Liver (tissue), 8 donors: ENCODE measurements at regions not wholly inside any gene's neighbourhood (a gene's known extent, or its start where the extent isn't known, plus 50 kb on each side); places are given as distances from the start of the nearest gene placed in this dataset.

Source experiments
- DNase-seq: peaks from one replicate; pipeline ENCODE4 v3.0.0-alpha.2; 2017; ENCODE audit warnings: low spot score
- H3K27ac ChIP-seq, 2 donors: one replicate each; pipeline ENCODE4 v1.7.0; 2013; ENCODE audit warnings: inconsistent platforms in 2 of 2, low read length in 2 of 2, control low read depth in 1 of 2, low read depth in 1 of 2, mild to moderate bottlenecking in 1 of 2
- H3K27me3 ChIP-seq, 4 donors: one replicate each; pipeline versions ENCODE4 v1.6.1 to v1.7.0; 2013; ENCODE audit warnings: low read length in 3 of 4, inconsistent platforms in 1 of 4, mild to moderate bottlenecking in 1 of 4, moderate library complexity in 1 of 4; ENCODE audit not compliant: control insufficient read depth in 4 of 4, insufficient read depth in 4 of 4
- H3K36me3 ChIP-seq, 4 donors: one replicate each; pipeline versions ENCODE4 v1.6.1 to v1.7.0; 2013; ENCODE audit warnings: low read length in 3 of 4, mild to moderate bottlenecking in 3 of 4, low read depth in 1 of 4, moderate library complexity in 1 of 4; ENCODE audit not compliant: control insufficient read depth in 4 of 4, insufficient read depth in 3 of 4
- H3K4me1 ChIP-seq, 4 donors: one replicate each; pipeline versions ENCODE4 v1.6.1 to v1.7.0; 2013; ENCODE audit warnings: low read length in 3 of 4, mild to moderate bottlenecking in 3 of 4, moderate library complexity in 1 of 4; ENCODE audit not compliant: control insufficient read depth in 4 of 4, insufficient read depth in 4 of 4
- H3K4me3 ChIP-seq, 3 donors: one replicate each; pipeline versions ENCODE4 v1.6.1 to v1.7.0; 2013; ENCODE audit warnings: low read length in 3 of 3, control low read depth in 1 of 3, low read depth in 1 of 3, mild to moderate bottlenecking in 1 of 3
- H3K9ac ChIP-seq, 2 donors: one replicate each; pipeline ENCODE4 v1.7.0; 2013; ENCODE audit warnings: low read length in 2 of 2, mild to moderate bottlenecking in 2 of 2, moderate library complexity in 2 of 2, control low read depth in 1 of 2, low read depth in 1 of 2
- H3K9me3 ChIP-seq, 4 donors: one replicate each; pipeline versions ENCODE4 v1.6.1 to v1.7.0; 2013; ENCODE audit warnings: low read length in 3 of 4; ENCODE audit not compliant: control insufficient read depth in 4 of 4
- CTCF ChIP-seq: fragments of 150-350 bp; IDR thresholded peaks from 2 replicates; pipeline ENCODE4 v1.5.1; 2017; ENCODE audit warnings: improper control_type of control experiment, low read depth, low read length; ENCODE audit not compliant: missing input control
- FOXA1 ChIP-seq: IDR thresholded peaks from 2 replicates; pipeline ENCODE4 v1.6.1; 2016; ENCODE audit warnings: antibody characterized with exemption
- FOXA2 ChIP-seq: IDR thresholded peaks from 2 replicates; pipeline ENCODE4 v1.6.1; 2016; ENCODE audit warnings: antibody characterized with exemption
- HNF4A ChIP-seq, 2 donors: conservative IDR thresholded peaks; 2 replicates each; pipeline ENCODE4 v1.6.1; 2016; ENCODE audit warnings: antibody characterized with exemption in 2 of 2, mild to moderate bottlenecking in 2 of 2
- JUND ChIP-seq, 2 donors: IDR thresholded peaks; 2 replicates each; pipeline ENCODE4 v1.6.1; 2016; ENCODE audit warnings: antibody characterized with exemption in 2 of 2
- MAX ChIP-seq: IDR thresholded peaks from 2 replicates; pipeline ENCODE4 v1.6.1; 2016; ENCODE audit warnings: antibody characterized with exemption
- NR2F2 ChIP-seq: IDR thresholded peaks from 2 replicates; pipeline ENCODE4 v1.6.1; 2016; ENCODE audit warnings: antibody characterized with exemption
- RAD21 ChIP-seq, 2 donors: IDR thresholded peaks; 2 replicates each; pipeline ENCODE4 v1.6.1; 2016; ENCODE audit warnings: antibody characterized with exemption in 2 of 2, mild to moderate bottlenecking in 2 of 2
- REST ChIP-seq: IDR thresholded peaks from 2 replicates; pipeline ENCODE4 v1.6.1; 2016; ENCODE audit warnings: antibody characterized with exemption, mild to moderate bottlenecking
- RXRA ChIP-seq, 2 donors: IDR thresholded peaks; 2 replicates each; pipeline ENCODE4 v1.6.1; 2017 to 2018; ENCODE audit warnings: antibody characterized with exemption in 2 of 2, mild to moderate bottlenecking in 1 of 2
- SP1 ChIP-seq: IDR thresholded peaks from 2 replicates; pipeline ENCODE4 v1.6.1; 2018; ENCODE audit warnings: antibody characterized with exemption, mild to moderate bottlenecking
- TAF1 ChIP-seq: conservative IDR thresholded peaks from 2 replicates; pipeline ENCODE4 v1.6.1; 2016; ENCODE audit warnings: antibody characterized with exemption, mild to moderate bottlenecking
- YY1 ChIP-seq: IDR thresholded peaks from 2 replicates; pipeline ENCODE4 v1.6.1; 2016; ENCODE audit warnings: antibody characterized with exemption, mild to moderate bottlenecking
- ZBTB33 ChIP-seq: IDR thresholded peaks from 2 replicates; pipeline ENCODE4 v1.6.1; 2016; ENCODE audit warnings: antibody characterized with exemption
- WGBS: extraction: QIAGEN DNeasy Blood & Tissue Kit; methylation state at CpG from one replicate; pipeline ENCODE4 v1.1.7; 2013; 5-methylcytosine and 5-hydroxymethylcytosine counted together
- donor health status: healthy.
- donor health status: healthy.
- donor health status: healthy.
- donor health status: healthy.
- donor health status: healthy.

GRCh38 chr10:89101943-89102342 is 105.2 kb downstream of the CH25H start:
- DNase-seq, result no peak
- TF ChIP-seq NR2F2 (no peak), ZBTB33 (no peak), SP1 (no peak), CTCF (no peak), FOXA1 (no peak), RXRA (IDR thresholded peaks at IDR 0.05) (no peak), FOXA2 (no peak), TAF1 (no peak), REST (no peak), JUND (IDR thresholded peaks at IDR 0.05) (no peak), RAD21 (IDR thresholded peaks at IDR 0.05) (no peak)
- H3K27me3 ChIP-seq, result no peaks in the 10 kb centered on the region
- no peaks in the 10 kb centered on the region for H3K9me3 ChIP-seq
- no peaks in the 10 kb centered on the region for H3K4me1 ChIP-seq
- no peak overlapping the region for H3K9ac ChIP-seq
- no peaks in the 10 kb centered on the region for H3K36me3 ChIP-seq
- no peak overlapping the region for H3K27ac ChIP-seq
- 83% methylated on average over 4 of the region's 4 CpGs for WGBS
- no peak overlapping the region for H3K4me3 ChIP-seq

- H3K27ac ChIP-seq, result no peak overlapping the region
- H3K4me1 ChIP-seq, result no peaks in the 10 kb centered on the region
- no peak for DNase-seq
- H3K27me3 ChIP-seq, result no peaks in the 10 kb centered on the region
- 82% methylated on average over 4 of the region's 4 CpGs for WGBS
- H3K4me3 ChIP-seq, result no peak overlapping the region
- no peaks in the 10 kb centered on the region for H3K9me3 ChIP-seq
- TF ChIP-seq JUND (IDR thresholded peaks at IDR 0.05) (no peak), HNF4A (conservative IDR thresholded peaks at IDR 0.05) (no peak), MAX (no peak), TAF1 (no peak), YY1 (no peak), CTCF (no peak), REST (no peak), SP1 (no peak), FOXA1 (no peak)
- no peaks in the 10 kb centered on the region for H3K36me3 ChIP-seq
- no peak overlapping the region for H3K9ac ChIP-seq
These were observed 106.4 kb downstream of the CH25H start for GRCh38 chr10:89100680-89101079.
